Frontal cortex (tissue), 3 donors: ENCODE measurements at regions not wholly inside any gene's neighbourhood (a gene's known extent, or its start where the extent isn't known, plus 50 kb on each side); places are given as distances from the start of the nearest gene placed in this dataset.

Source experiments
- DNase-seq, 2 donors: peaks; one replicate each; pipeline ENCODE4 v3.0.0; 2012; ENCODE audit warnings: low spot score in 2 of 2
- FAIRE-seq: peaks from 2 replicates; lab custom pipeline; 2012; peaks lifted over from hg19 to GRCh38; lab: Jason Lieb, UNC
- donor health status: control.
- donor health status: control.
- donor health status: control.

GRCh38 chr2:138209009-138209408, 244.7 kb downstream of the HNMT start:
- DNase-seq (no peak), FAIRE-seq (no peak)

GRCh38 chr2:138210487-138210886, 246.2 kb downstream of the HNMT start:
- DNase-seq: peak in 1 of 2 donors; percentile 10
- no peak for FAIRE-seq

- FAIRE-seq (no peak), DNase-seq (no peak)
Measured at GRCh38 chr2:138212434-138212833, 248.2 kb downstream of the HNMT start.

GRCh38 chr2:138213084-138213483, 248.8 kb downstream of the HNMT start:
- no peak for FAIRE-seq
- no peak for DNase-seq

GRCh38 chr2:138213624-138214023, 249.4 kb downstream of the HNMT start:
- no peak for DNase-seq
- FAIRE-seq: no peak

- no peak for DNase-seq
- FAIRE-seq: no peak
Measured at GRCh38 chr2:138215958-138216357, 251.7 kb downstream of the HNMT start.

- FAIRE-seq (no peak), DNase-seq (no peak)
Measured at GRCh38 chr2:138217975-138218374, 253.7 kb downstream of the HNMT start.

GRCh38 chr2:138218397-138218796, 254.1 kb downstream of the HNMT start:
- no peak for FAIRE-seq
- no peak for DNase-seq

GRCh38 chr2:138219961-138220360, 255.7 kb downstream of the HNMT start:
- no peak for FAIRE-seq
- no peak for DNase-seq

GRCh38 chr2:138221358-138221757, 257.1 kb downstream of the HNMT start:
- DNase-seq: no peak

GRCh38 chr2:138223319-138223718, 259.0 kb downstream of the HNMT start:
- FAIRE-seq: no peak
- DNase-seq: no peak

More at GRCh38 chr2:138221358-138221757, 257.1 kb downstream of the HNMT start:
- no peak for FAIRE-seq

- FAIRE-seq: no peak
- DNase-seq: no peak
Measured at GRCh38 chr2:138227195-138227594, 262.9 kb downstream of the HNMT start.

- DNase-seq (no peak), FAIRE-seq (no peak)
Measured at GRCh38 chr2:138228101-138228500, 263.8 kb downstream of the HNMT start.

GRCh38 chr2:138234265-138234664, 267.3 kb upstream of the SPOPL start:
- no peak for FAIRE-seq
- no peak for DNase-seq

- FAIRE-seq (no peak), DNase-seq (no peak)
Measured at GRCh38 chr2:138235041-138235440, 266.5 kb upstream of the SPOPL start.

- DNase-seq: no peak
- no peak for FAIRE-seq
Measured at GRCh38 chr2:138236142-138236541, 265.4 kb upstream of the SPOPL start.

GRCh38 chr2:138237667-138238384, 263.7 kb upstream of the SPOPL start:
- FAIRE-seq: no peak

GRCh38 chr2:138238908-138239307, 262.7 kb upstream of the SPOPL start:
- no peak for FAIRE-seq

More at GRCh38 chr2:138237667-138238384, 263.7 kb upstream of the SPOPL start:
- DNase-seq: no peak

GRCh38 chr2:138239902-138240491, 261.6 kb upstream of the SPOPL start:
- no peak for DNase-seq
- FAIRE-seq: no peak

More at GRCh38 chr2:138238908-138239307, 262.7 kb upstream of the SPOPL start:
- no peak for DNase-seq

- FAIRE-seq: no peak
- no peak for DNase-seq
Measured at GRCh38 chr2:138243372-138243771, 258.2 kb upstream of the SPOPL start.

- no peak for FAIRE-seq
Measured at GRCh38 chr2:138244501-138244925, 257.1 kb upstream of the SPOPL start.

GRCh38 chr2:138245310-138245709, 256.3 kb upstream of the SPOPL start:
- no peak for DNase-seq
- FAIRE-seq: no peak

More at GRCh38 chr2:138244501-138244925, 257.1 kb upstream of the SPOPL start:
- DNase-seq: no peak
